HG02943 (cell line): ENCODE measurements at regions not wholly inside any gene's neighbourhood (a gene's known extent, or its start where the extent isn't known, plus 50 kb on each side); places are given as distances from the start of the nearest gene placed in this dataset.

ENCODE experiments used
- ATAC-seq: cut with Tn5 transposase; IDR thresholded peaks from one replicate; pipeline ENCODE4 v1.9.1; 2021; ENCODE audit warnings: mild to moderate bottlenecking, low read depth, moderate library complexity; ENCODE audit not compliant: unreplicated experiment

GRCh38 chr2:181372646-181373040 is 84.5 kb upstream of the ITGA4 start:
- no peak for ATAC-seq

- ATAC-seq: peak; percentile 64
Observed at GRCh38 chr2:181374781-181375675, 82.2 kb upstream of the ITGA4 start.

GRCh38 chr2:181376442-181376841 is 80.7 kb upstream of the ITGA4 start:
- ATAC-seq: no peak

DNA sequence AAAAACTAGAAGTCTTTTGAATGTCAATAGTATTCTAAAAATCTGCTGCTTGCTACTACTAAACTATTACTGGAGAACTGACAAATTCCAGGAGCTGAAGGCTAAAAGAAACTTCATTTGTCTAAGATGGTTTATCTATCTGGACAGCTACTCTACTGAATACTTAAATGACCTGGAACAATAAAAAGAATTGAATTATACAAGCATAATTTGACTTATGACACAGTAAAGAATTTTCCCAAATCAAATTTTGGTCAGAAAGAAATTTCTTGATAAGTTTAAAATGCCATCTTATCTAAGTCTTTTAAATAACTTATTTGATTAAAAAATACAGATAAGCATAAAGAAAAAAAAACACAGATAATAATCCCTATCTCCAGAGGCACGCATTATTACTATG is 80.2 kb upstream of the ITGA4 start:
- no peak for ATAC-seq

GRCh38 chr2:181378491-181378890 is 78.7 kb upstream of the ITGA4 start:
- ATAC-seq: no peak

DNA sequence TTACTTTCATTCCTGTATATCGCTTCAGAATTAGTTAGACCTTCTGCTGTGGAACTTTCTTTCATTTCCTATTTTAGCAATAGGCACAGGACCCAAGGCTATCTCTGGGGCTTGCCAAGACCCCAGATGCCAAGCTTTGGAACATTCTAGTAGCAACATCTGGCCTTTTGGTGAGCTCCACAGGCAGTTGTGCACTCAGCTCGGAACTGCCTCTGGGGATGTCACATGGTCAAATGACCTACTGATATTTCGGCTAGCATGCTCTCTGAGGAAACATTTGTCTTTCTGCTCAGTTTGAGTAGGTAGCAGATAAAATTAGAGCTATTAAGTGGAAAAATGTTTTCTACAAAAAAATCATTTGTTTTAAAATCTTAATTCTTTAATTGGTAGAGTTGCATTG is 76.6 kb upstream of the ITGA4 start:
- no peak for ATAC-seq

- no peak for ATAC-seq
Observed at GRCh38 chr2:181384923-181385322, 72.3 kb upstream of the ITGA4 start.

- no peak for ATAC-seq
Observed at GRCh38 chr2:181389524-181389923, 67.7 kb upstream of the ITGA4 start.

GRCh38 chr2:181393472-181393871 is 63.7 kb upstream of the ITGA4 start:
- ATAC-seq: no peak

DNA sequence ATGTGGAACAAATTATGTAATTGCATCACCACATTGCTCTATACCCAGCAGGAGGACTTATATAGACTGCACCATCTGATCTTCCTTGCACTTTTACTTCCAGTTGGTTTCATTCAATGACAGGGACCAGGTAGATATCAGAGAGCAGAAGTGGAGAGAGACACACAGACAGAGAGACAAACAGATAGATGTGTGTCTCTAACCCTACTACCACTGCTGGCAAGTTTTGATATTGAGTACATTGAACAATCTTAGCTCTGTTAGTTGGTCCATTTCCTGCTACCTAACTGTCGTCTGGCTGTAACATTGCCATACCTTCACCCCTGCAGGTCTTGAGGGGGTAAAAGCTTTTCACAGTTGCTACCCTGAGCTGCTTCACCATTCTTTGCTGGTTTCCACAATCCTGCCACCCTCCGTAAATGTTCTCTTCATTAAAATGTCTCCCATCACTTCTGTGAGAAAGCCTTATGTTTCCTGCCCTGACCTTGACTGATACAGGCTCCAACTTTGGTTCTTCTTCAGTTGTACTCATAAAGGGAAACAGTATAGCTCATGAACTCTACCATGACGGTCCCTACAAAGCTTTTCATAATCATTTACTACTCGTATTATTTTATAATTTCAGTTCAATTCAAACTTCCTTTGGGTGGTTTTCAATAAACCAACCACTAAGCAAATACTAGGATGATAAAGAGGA is 62.3 kb upstream of the ITGA4 start:
- ATAC-seq: no peak

DNA sequence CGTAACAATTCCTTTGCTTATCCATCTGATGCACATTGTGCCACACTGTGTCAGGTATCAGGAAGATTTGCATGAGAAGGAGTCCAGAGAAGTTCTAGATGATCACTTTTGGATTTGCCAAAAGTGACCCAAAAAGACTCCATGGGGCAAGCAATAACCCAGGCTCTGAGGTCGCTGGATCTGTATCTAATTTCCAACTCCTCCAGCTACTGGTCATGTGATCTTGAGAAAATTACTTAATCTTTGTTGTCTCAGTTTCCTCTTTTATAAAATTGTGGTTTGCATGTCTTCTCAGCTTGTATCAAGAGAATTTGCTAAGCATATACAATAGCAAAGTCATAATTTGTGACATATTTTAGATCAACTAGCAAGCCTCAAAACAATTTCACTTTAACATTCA is 61.3 kb upstream of the ITGA4 start:
- no peak for ATAC-seq

GRCh38 chr2:181396256-181397123 is 60.7 kb upstream of the ITGA4 start:
- ATAC-seq: no peak

DNA sequence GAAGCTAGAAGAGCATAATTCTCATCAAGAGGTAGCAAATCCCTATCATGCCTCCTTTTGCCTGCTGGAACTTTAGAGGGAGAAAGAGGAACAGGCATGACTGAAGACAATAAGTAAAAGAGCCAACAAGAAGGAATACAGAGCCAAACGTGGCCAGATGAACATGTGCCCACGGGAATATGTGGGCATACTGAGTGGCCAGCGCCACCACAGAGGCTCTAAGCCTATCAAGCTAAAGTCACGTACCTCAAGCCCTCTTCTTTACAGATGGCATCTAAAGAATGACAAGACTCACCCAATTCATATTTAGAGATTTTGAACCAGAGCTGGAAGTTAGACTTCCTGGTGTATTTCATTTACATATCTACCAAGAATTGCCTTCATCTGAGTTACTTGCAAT is 59.9 kb upstream of the ITGA4 start:
- no peak for ATAC-seq

DNA sequence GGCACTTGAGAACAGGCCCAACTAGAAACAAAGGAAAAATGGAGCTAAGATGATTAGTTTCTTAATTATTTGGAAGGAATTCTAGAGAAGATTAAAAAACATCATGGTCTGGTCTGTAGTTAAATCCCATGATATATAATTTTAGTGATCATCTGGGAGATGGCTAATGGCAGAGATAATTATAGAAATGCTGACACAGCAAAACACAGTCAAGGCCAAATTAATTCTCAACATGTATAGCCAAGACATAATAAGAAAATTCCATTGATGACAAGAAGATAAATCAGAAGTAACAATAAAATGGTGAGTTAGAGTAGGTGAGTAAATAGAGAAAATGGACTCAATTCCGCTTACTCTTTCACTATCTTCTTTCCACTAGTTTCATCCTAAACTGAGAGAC is 59.2 kb upstream of the ITGA4 start:
- no peak for ATAC-seq

DNA sequence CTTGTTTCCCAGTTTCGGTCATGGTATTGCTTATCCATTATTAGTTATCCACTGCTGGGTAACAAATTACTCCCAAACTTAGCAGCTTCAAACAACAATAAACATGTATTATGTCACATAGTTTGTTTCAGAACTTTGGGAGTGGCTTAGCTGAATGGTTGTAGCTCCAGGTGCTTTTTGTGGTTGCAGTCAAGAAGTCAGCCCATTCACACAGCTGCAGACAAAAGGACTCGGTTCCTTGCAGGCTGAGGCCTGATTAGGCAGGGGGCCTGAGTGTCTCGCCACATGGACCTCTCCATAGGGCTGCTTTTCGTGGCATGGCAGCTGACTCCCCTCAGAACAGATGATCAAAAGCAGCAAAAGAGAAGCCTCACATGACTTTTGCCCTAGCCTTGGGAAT is 58.2 kb upstream of the ITGA4 start:
- no peak for ATAC-seq

DNA sequence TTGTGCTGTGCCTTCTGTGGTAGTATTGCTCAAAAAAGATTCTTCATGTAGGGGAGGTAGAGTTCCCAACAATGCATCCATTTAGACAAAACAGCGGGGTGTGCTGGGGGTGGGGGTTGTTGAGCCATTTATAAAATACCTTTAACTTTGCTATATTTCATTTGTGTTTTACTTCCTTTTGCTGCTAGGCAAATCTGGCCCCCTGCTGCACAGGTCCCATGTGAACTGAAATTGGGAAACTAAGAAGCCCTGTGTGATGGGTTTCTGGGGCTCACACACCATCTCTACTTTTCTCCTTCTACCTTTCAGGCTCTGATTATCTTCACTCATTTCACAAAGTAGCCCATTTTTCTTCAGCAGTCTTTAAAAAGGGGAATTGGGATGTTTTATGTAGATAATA is 52.7 kb upstream of the ITGA4 start:
- no peak for ATAC-seq

DNA sequence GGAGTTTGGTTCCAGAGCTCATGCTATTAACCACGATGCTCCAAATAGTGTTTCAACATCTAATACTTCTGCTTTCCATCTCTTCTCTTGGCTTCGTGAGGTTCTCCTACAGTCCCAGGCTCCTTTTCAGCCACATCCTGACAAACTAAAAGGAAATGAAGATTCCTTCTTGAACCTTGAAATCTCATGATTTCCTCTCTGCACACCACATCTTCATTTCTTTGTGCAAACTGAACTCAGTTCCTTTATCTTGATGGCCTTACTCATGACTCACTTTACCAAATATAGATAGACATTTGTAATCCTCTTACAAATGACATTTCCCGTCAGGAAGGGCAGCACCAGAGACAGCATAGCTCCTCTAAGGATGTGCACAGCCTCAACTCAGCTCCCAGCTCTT is 50.0 kb upstream of the ITGA4 start:
- ATAC-seq: no peak
